ENCODE measurements at regions not wholly inside any gene's neighbourhood (a gene's known extent, or its start where the extent isn't known, plus 50 kb on each side); places are given as distances from the start of the nearest gene placed in this dataset.

DNA sequence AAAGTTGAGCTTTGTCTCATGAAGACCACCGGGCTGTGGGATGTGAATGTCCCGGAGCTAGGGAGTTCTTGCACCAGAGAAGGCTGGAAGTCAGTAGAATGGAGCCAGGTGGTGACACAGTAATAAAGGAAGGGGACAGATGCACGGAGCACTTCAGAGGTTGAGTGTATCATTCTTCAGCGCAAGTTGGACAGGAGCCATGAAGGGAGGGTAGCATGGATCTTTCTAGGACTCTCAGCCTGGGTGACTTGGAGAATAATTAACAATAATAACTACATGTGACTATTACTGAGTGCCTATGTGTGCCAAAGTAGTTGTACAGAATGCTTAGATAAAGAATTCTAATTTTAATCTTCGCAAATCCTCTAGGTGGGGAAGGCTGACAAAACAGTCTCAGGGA is 258.7 kb upstream of the AJAP1 start:
- intact Hi-C loops (cut with DNase I), result no loop called here
- ATAC-seq, result no peak

DNA sequence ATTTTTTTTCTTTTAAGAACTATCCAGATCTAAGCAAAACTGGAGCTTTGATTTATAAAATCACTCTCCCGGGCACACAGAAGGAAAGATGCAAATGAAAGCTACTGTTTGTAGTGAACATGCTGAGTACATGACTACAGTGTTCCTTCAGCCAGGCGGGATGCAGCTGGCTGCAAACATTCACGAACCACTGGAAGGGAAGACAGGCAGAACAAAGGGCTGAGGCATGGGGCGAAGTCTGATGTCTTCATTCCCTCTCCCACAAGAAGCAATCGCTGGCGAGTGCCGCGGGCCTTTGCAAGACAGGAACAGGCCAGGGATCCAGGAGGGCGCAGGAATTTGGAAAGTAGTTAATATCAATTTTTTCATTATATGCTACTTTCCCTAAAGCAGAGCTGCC is 257.9 kb upstream of the AJAP1 start:
- ATAC-seq (no peak), DNase-seq (ENCODE audit: low spot score) (no peak)
- intact Hi-C loops (cut with DNase I), result no loop called here

More for the DNA sequence above, 258.7 kb upstream of the AJAP1 start:
- no peak for DNase-seq (ENCODE audit: low spot score)

DNA sequence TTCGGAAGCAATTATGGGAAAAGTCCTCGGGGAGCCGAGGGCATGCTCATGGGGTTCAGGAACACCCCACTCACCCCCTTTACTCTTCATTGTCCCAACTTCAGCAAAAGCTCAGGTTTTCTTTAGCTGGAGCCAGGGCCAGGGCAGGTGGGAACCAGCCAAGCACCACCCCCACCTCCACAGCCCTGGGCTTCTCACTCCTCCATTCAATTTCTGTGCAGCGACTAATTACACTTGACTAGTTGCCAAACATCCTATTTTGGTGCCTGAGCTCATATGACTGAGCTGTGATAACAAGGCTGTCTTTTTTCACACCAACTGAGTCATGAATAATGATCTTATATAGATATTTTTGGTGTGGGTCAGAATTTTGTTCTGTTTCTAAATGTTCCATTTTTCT is 257.2 kb upstream of the AJAP1 start:
- DNase-seq (ENCODE audit: low spot score) (no peak), ATAC-seq (no peak)
- intact Hi-C loops (cut with DNase I), result no loop called here

DNA sequence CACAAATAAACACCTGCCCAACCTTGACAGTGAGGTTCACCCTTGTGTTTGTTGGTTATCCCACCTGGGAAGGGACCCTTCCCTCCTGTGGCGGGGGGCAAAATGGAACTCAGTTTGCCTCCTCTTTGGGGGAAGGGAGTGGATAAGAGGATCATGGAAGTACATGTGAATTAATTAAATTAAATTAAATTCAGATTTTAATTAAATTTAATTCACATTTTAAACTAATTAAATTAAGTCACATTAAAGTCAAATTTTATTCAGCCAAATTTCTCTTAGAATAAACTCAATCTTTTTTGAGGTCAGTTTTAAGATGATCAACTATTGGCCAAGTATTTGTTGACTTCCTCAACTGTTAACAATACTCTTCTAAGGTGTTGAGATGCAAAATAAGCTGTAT is 252.4 kb upstream of the AJAP1 start:
- ATAC-seq (no peak), DNase-seq (ENCODE audit: low spot score) (no peak)
- intact Hi-C loops (cut with DNase I), result no loop called here

DNA sequence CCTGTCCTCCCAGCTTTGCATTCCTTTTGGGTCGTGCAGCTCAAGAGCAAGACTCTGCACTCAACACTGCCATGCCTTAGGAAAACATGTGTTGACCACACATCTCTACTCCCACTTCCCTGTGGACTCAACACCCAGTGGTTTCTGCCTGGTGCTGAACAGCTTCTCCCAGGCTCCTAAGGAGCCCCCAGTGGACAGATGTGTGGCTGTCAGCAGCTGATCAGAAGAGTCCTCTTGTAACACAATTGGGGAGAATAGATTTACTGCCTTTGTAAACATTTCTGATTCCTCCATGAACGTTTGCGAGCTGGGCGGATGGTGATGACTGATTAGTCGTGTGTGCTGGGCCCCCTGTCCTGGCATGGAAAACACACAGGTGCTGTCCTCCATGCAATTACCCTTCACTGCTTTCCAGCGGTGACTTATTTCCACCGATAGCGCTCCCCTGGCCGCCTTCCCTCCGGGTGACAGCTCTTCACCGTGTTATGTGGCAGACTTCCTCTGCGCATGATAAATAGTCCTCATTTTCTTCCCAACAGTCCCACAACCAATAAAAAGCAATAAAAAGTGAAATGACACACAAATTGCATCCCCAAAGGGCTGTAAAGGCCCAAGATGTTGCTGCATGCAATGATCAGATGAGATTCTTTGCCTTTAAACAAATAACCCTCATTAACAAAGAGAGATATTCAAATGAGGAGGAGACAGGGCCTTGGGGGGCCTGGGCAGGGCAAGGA is 249.4 kb upstream of the AJAP1 start:
- ATAC-seq (no peak), DNase-seq (ENCODE audit: low spot score) (no peak)
- intact Hi-C loops (cut with DNase I), result no loop called here

DNA sequence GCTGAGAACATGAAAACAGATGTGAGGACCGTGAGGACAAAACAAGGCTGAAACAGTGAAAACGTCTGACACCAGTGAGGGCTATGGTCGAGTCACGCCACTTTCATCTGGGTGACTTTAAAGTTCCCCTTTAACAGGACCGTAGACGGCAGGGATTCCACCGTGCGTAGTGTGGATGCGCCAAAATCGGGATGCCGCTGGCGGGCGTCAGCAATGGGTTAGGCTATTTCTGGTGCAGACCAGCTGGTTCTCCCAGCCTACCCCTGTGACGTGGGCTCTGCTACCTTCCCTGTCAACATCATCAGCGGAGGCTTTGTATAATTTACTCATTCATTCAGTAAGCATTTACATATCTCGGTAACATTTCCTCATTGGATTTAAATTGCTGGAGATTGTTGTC is 246.6 kb upstream of the AJAP1 start:
- DNase-seq (ENCODE audit: low spot score) (no peak), ATAC-seq (no peak)
- intact Hi-C loops (cut with DNase I), result no loop called here

DNA sequence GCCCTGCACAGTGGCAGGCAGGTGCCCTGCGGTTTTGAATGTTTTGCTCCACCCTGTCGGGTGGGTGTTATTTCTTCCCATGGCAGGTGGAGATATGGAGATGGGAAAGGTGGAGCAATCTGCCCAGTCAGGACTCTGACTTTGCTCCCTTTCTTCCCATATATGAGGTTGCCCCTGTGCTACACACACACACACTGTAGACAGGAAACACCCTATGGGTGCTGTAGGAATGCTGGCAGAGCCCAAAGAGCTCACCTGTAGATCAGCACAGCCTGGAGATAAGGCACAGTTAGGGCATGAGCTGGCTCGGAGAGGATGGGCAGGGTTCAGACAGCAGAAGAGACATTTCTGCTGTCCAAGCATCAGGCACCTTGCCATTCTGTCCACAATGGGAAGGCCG is 246.0 kb upstream of the AJAP1 start:
- no peak for ATAC-seq
- intact Hi-C loops (cut with DNase I), result no loop called here
- no peak for DNase-seq (ENCODE audit: low spot score)

DNA sequence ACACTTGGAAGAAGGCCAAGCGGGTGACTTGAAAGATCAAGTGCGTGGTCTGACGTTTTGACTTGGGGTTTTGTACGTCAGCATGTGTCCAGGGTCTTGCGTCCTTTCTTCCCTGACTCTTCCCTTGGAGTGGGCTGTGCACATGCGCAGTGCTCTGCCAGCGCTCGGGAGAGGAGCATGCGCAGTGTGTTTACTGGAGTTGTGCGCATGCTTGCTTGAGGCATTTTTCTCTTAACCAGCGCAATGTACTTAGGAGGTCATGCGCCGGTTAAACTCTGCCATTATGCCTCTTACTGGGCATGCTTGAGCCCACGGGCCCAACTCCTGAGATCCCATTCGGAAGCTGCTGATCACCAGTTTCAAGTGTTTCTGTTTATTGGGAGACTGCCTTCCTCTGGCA is 242.5 kb upstream of the AJAP1 start:
- ATAC-seq (no peak), DNase-seq (ENCODE audit: low spot score) (no peak)
- intact Hi-C loops (cut with DNase I), result no loop called here

DNA sequence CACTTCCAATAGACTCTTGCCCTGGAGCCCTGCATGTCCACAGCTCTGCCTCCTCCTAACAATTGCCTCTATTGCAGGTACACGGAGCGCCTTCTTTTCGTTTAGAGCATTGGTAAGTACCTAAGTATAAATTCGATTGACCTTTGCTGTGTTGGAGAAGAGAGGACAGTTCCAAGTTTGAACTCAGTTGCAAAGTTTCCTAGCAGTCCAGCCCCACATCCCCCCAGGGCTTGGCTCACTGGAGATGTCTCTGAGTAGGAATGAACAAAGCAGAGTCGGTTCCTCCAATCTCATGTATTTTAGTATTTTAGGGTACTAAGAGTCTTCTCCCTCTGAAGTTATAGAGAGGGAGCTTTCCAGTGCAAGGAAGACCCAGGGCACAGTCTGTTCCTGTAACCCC is 238.9 kb upstream of the AJAP1 start:
- DNase-seq (ENCODE audit: low spot score), result no peak
- no peak for ATAC-seq
- intact Hi-C loops (cut with DNase I), result no loop called here

DNA sequence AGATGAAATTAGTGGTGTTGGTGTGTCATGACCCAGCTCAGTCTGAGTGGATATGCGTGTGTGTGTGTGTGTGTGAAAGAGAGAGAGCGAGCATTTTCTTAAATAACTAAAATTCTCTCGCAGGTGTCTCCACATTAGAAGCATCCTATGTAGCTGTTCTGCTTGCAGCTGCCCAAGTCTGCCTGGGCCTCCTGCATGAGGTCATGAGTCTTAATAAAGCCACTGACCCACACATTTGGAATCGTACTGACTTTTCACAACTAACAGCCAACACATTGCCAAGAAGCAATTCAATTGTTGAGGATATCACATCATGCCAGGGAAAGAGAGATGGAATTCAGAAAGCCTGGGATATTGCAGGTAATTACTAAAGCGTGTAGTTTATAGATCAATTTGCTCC is 238.2 kb upstream of the AJAP1 start:
- ATAC-seq (no peak), DNase-seq (ENCODE audit: low spot score) (no peak)
- intact Hi-C loops (cut with DNase I), result no loop called here

DNA sequence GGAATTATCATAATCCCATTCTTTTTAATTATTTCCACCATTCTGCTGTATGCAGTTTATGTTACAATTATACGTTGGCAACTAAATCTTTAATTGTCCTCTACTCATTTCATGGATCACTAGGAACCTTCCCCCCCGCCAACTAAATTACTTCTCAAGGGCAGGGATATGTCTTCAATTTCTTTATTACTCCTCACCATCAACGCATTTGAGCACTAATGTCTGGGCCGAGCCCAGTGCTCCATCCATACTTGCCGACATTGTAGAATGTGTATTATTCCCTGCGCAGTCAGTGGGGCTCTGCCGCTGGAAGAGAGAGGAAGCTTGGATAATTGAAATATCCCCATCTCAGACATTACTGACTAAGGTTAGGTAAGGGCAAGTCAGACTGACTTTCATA is 236.4 kb upstream of the AJAP1 start:
- ATAC-seq (no peak), DNase-seq (ENCODE audit: low spot score) (no peak)
- intact Hi-C loops (cut with DNase I), result no loop called here

DNA sequence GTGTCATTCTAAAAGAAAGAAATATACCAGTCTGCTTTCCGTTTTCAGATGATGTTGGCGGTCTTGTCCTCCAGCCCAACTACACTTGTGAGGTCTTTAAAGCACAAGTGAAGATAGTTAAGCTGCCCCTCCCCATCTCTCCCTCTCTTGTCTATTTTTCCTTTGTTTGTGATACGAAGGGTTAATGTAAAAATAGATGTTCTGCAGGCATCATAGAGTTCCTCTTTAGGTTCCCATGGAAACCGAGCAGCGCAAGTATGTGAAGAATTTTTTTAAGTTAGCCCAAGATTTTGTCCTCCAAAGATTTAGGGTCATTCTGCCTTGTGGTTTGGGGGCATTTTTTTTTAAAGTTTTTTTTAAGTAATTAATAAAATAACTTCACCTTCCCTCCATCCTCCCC is 232.4 kb upstream of the AJAP1 start:
- ATAC-seq (no peak), DNase-seq (ENCODE audit: low spot score) (no peak)
- intact Hi-C loops (cut with DNase I), result no loop called here

DNA sequence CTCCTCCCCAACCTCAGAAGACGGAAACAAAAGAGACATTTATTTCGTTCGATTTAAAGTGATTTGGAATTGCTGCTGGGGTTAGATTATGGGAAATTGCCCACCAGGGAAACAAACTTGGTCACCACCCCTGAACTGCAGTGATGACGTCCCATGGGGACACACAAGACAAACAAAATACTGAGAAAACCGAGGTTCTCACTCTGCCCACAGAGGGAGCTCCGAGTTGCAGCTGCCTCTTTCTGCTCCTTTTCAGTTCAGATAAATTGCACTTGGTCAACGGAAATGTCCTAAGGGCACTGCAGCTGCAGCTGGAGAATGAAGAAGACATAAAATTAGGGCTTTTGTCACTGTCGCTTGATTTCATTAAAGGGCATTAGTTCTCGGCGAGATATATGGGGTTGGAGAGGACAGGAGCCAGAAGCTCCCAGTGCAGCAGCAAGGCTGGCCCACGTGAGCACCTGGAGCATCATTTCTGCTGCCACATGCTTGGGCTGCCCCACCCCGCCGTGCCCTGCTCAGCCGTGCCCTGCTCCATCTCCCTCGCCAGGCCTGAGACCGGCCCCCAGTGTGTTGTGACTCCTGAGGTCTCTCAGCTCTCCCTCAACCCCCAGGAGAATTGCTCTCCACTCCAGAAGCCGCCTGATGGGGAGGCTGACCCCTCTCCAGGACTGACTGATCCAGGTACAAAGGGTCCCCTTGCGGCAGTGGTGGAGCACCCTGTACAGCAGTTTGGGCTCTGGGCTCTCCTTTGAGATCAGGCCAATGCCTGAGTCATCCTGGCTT is 231.7 kb upstream of the AJAP1 start:
- no peak for DNase-seq (ENCODE audit: low spot score)

DNA sequence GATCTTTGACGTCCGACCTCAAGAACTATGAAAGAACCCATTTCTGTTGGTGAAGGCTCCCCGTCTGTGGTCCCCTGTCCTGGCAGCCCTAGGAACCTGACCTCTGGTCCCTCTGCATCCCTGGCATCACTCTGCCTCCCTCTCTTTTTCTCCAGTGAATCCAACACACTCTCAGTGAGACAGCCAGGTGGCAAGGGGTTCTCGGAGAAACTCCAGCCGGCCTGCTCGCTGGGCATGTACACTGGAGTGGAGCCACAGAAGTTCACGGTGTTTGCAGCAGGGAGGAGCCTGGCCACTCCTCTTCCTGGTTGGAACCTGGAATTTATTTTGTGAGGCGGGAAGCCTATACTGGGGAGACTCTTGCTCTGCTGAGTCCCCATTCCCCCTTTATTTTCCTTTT is 230.2 kb upstream of the AJAP1 start:
- DNase-seq (ENCODE audit: low spot score) (no peak), ATAC-seq (no peak)
- intact Hi-C loops (cut with DNase I), result no loop called here

More for the DNA sequence above, 231.7 kb upstream of the AJAP1 start:
- peak; percentile 44 for ATAC-seq
- intact Hi-C loops (cut with DNase I), result no loop called here

DNA sequence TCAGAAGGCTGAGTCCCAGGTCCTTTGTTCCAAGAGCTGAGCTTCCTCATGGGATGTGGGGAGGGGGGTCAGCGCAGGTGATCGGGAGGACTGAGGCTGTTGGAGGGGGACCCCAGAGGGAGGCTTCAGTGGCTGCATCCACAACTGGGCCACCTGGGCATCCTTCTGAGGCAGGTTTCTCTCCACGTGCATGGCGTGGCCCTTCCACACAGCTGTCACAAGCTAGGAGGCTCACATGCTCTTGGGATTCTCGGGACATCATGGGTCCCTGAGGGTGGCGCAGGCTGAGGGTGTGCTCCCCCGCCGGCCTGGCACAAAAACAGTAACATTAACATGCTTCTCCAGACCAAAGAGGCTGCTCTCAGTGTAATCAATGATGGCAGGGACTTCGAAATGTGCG is 229.6 kb upstream of the AJAP1 start:
- DNase-seq (ENCODE audit: low spot score) (no peak), ATAC-seq (no peak)
- intact Hi-C loops (cut with DNase I), result no loop called here

DNA sequence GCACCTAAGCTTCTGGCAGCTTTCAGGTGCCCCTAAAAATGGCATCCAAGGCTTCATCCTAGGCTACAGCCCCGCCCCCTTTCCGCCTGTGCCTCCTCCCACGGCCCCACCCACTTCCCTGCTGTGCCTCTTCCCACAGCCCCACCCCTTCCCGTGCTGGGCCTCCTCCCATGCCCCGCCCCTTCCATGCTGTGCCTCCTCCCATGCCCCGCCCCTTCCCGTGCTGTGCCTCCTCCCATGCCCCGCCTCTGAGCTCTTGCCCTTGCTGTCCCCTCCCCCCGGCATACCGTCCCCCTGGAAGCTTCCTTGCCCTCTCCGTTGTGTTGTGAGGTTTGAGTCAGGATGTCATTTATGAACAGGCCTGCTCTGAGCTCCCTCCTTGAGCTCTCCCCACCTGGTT is 228.5 kb upstream of the AJAP1 start:
- ATAC-seq (no peak), DNase-seq (ENCODE audit: low spot score) (no peak)
- intact Hi-C loops (cut with DNase I), result no loop called here

DNA sequence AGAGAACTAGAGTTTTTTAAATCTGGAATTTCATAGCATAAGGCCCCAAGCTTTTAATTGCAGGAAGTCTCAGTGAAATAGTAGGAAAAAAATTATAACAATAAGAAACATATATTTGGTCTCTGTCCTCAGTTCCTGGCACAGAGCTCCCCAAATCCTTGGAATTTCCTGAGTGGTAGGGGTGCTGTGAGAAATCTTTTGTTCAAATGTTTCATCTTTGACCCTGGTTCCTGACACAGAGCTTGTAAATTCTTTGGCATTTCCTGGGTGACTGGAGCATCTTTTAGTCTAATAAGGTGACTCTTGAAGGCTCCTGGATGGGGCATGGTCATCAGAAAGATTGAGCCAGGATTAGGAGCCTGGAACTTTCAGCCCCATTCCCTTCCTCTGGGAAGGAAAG is 225.7 kb upstream of the AJAP1 start:
- ATAC-seq (no peak), DNase-seq (ENCODE audit: low spot score) (no peak)
- intact Hi-C loops (cut with DNase I), result no loop called here

DNA sequence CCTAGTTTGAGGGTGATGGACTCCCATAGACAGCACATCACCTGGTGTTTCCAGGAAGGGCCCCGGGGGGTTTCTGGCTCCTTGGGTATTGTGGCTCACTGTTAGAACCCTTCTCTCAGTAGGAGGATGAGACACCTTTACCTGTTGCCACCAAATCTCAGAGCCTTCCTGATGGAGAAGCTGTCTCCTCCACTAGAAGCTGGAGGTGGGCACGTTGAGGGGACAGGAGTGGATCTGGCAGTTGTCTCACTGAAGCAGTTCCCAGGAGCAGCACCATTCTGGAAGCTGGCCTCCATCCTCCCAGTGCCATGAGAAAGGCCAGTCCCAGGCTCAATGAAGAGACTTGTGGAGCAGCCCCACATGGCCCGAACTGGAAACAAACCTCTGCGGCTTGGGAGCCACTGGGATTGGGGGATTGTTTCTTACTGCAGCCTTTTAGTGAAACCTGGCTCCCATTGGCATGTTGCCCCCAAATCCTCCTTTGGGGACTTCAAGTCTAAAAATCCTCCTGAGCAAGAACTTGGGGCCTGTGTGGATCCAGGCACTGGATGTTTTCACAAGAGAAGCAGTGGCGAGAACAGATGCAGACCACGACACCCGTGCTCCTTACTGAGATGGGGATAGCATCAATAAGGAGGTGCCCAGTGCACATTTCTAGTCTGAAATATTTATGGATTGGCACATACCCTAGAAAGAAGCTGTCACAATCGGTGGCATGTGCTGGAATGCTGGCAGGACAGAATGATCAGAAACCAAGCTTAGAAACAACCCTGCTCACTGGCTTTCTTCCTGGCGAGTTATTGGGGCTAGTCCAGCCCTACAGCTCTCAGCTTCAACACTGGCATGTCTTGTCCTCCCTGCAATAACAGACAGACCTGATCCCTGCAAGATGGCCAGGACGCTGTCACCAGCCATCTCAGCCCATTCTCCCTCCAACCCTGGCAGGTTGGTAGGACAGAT is 223.7 kb upstream of the AJAP1 start:
- ATAC-seq, result no peak
- intact Hi-C loops (cut with DNase I), result no loop called here

DNA sequence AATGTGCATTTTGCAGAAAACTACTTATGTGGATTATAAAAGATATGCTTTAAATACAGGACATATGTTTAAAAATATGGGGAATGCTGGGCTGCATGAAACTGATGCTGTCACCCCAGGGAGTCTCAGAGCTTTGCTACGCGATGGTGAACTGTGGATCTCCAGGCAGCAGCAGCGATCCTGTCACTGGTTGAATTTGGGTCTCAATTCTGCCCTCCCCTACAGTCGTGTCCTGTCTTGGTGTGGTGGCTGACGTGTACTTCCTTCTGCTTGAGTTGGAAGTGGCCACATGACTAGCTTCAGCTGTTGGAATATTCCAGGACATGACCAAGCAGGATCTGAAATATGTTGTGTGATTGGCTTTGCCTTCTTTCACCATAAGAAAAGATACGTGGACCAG is 222.9 kb upstream of the AJAP1 start:
- ATAC-seq (no peak), DNase-seq (ENCODE audit: low spot score) (no peak)
- intact Hi-C loops (cut with DNase I), result no loop called here

More for the DNA sequence above, 223.7 kb upstream of the AJAP1 start:
- no peak for DNase-seq (ENCODE audit: low spot score)

DNA sequence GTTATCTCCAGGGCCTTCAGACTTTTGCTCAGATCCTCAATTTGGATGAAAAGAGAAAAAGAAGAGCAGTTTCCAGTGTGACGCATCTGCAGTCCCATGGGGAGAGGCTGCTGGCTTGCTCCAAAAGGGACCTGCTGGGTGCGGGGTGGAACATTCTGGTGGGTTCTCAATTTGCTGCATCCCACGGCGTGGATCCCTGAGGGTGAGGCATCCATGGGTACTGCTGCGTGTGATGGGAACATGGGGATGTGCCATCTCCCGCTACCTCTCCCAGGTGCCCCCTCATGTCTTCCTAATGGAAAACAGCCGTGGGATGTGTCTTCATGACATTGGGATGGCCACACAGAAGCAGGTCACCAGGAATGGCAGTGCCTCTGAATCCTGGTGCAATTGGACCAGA is 221.3 kb upstream of the AJAP1 start:
- DNase-seq (ENCODE audit: low spot score) (no peak), ATAC-seq (no peak)
- intact Hi-C loops (cut with DNase I), result no loop called here

Data from sciatic nerve (tissue), 2 donors.